HG03025 (cell line): ENCODE measurements at regions not wholly inside any gene's neighbourhood (a gene's known extent, or its start where the extent isn't known, plus 50 kb on each side); places are given as distances from the start of the nearest gene placed in this dataset.

Experiments
- ATAC-seq: cut with Tn5 transposase; IDR thresholded peaks from one replicate; pipeline ENCODE4 v1.9.1; 2021; ENCODE audit warnings: mild to moderate bottlenecking, moderate library complexity; ENCODE audit not compliant: unreplicated experiment, low FRiP score

- no peak for ATAC-seq
These were observed 219.7 kb upstream of the PPP2R2D start for GRCh38 chr10:131681122-131681521.

GRCh38 chr10:131681656-131682055 lies 219.2 kb upstream of the PPP2R2D start:
- ATAC-seq = no peak

GRCh38 chr10:131682271-131682962 lies 218.4 kb upstream of the PPP2R2D start:
- no peak for ATAC-seq

- no peak for ATAC-seq
These were observed 217.4 kb upstream of the PPP2R2D start for GRCh38 chr10:131683281-131683861.

- no peak for ATAC-seq
These were observed 216.9 kb upstream of the PPP2R2D start for GRCh38 chr10:131683941-131684340.

- ATAC-seq = no peak
These were observed 215.8 kb upstream of the PPP2R2D start for GRCh38 chr10:131685007-131685406.

- no peak for ATAC-seq
These were observed 215.2 kb upstream of the PPP2R2D start for GRCh38 chr10:131685576-131685975.

- no peak for ATAC-seq
These were observed 213.9 kb upstream of the PPP2R2D start for GRCh38 chr10:131686781-131687420.

GRCh38 chr10:131688304-131688703 lies 212.5 kb upstream of the PPP2R2D start:
- ATAC-seq = no peak

GRCh38 chr10:131689016-131689415 lies 211.8 kb upstream of the PPP2R2D start:
- ATAC-seq = no peak

GRCh38 chr10:131689486-131689885 lies 211.3 kb upstream of the PPP2R2D start:
- no peak for ATAC-seq

GRCh38 chr10:131689954-131690757 lies 210.7 kb upstream of the PPP2R2D start:
- no peak for ATAC-seq

- ATAC-seq = no peak
These were observed 210.0 kb upstream of the PPP2R2D start for GRCh38 chr10:131690805-131691239.

GRCh38 chr10:131691481-131692090 lies 209.2 kb upstream of the PPP2R2D start:
- ATAC-seq = no peak

GRCh38 chr10:131692176-131692575 lies 208.6 kb upstream of the PPP2R2D start:
- no peak for ATAC-seq

GRCh38 chr10:131692686-131693334 lies 208.0 kb upstream of the PPP2R2D start:
- no peak for ATAC-seq

- ATAC-seq = no peak
These were observed 207.0 kb upstream of the PPP2R2D start for GRCh38 chr10:131693766-131694165.

- no peak for ATAC-seq
These were observed 206.5 kb upstream of the PPP2R2D start for GRCh38 chr10:131694168-131694780.

GRCh38 chr10:131694781-131695495 lies 205.9 kb upstream of the PPP2R2D start:
- ATAC-seq = no peak
